ENCODE measurements at regions not wholly inside any gene's neighbourhood (a gene's known extent, or its start where the extent isn't known, plus 50 kb on each side); places are given as distances from the start of the nearest gene placed in this dataset.

GRCh38 chr13:105971312-105971711 is 564.1 kb downstream of the EFNB2 start:
- no peaks in the 10 kb centered on the region for H3K79me2 ChIP-seq (ENCODE audit: control insufficient read depth, low read length)
- TF ChIP-seq EZH2phosphoT487 (IDR thresholded peaks at IDR 0.05; ENCODE audit: borderline replicate concordance, low read length) (no peak), CTCF (IDR thresholded peaks at IDR 0.05; ENCODE audit: low read depth, low read length, poor library complexity, severe bottlenecking) (no peak)
- H3K4me3 ChIP-seq (ENCODE audit: low read length), result no peak overlapping the region
- H4K20me1 ChIP-seq (ENCODE audit: control insufficient read depth, insufficient read depth, low read depth, low read length), result no peaks in the 10 kb centered on the region
- H3K4me1 ChIP-seq (ENCODE audit: control insufficient read depth, low read length), result no peaks in the 10 kb centered on the region
- no peaks in the 10 kb centered on the region for H3K27me3 ChIP-seq (ENCODE audit: control insufficient read depth, low read length)
- H3K27ac ChIP-seq (ENCODE audit: low read depth, low read length), result no peak overlapping the region
- no peaks in the 10 kb centered on the region for H3K9me3 ChIP-seq (ENCODE audit: control insufficient read depth, insufficient read depth, low read length)
- H3K4me2 ChIP-seq (ENCODE audit: low read length), result no peak overlapping the region
- no peaks in the 10 kb centered on the region for H3K36me3 ChIP-seq (ENCODE audit: control insufficient read depth, low read length)
- no peaks in the 10 kb centered on the region for H3K9me2 ChIP-seq (replicated peaks; ENCODE audit: control insufficient read depth, low read length)
- no peaks in the 10 kb centered on the region for H3F3A ChIP-seq (ENCODE audit: control insufficient read depth, insufficient read depth)

- Histone ChIP-seq H3K9me3 (ENCODE audit: control insufficient read depth, insufficient read depth, low read length) (no peaks in the 10 kb centered on the region), H3K4me1 (ENCODE audit: control insufficient read depth, low read length) (no peaks in the 10 kb centered on the region), H3K27me3 (ENCODE audit: control insufficient read depth, low read length) (no peaks in the 10 kb centered on the region), H3K27ac (ENCODE audit: low read depth, low read length) (no peak overlapping the region), H3K9me2 (replicated peaks; ENCODE audit: control insufficient read depth, low read length) (no peaks in the 10 kb centered on the region), H3K36me3 (ENCODE audit: control insufficient read depth, low read length) (no peaks in the 10 kb centered on the region), H3K4me3 (ENCODE audit: low read length) (no peak overlapping the region), H3K4me2 (ENCODE audit: low read length) (no peak overlapping the region), H4K20me1 (ENCODE audit: control insufficient read depth, insufficient read depth, low read depth, low read length) (no peaks in the 10 kb centered on the region), H3K79me2 (ENCODE audit: control insufficient read depth, low read length) (no peaks in the 10 kb centered on the region), H3F3A (ENCODE audit: control insufficient read depth, insufficient read depth) (no peaks in the 10 kb centered on the region)
- no peak for TF ChIP-seq EZH2phosphoT487 (IDR thresholded peaks at IDR 0.05; ENCODE audit: borderline replicate concordance, low read length)
- TF ChIP-seq CTCF (IDR thresholded peaks at IDR 0.05; ENCODE audit: low read depth, low read length, poor library complexity, severe bottlenecking), result no peak
These were observed 565.7 kb downstream of the EFNB2 start for GRCh38 chr13:105969761-105970160.

GRCh38 chr13:105965910-105966309 is 569.6 kb downstream of the EFNB2 start:
- Histone ChIP-seq H3K27me3 (ENCODE audit: control insufficient read depth, low read length) (no peaks in the 10 kb centered on the region), H3K9me2 (replicated peaks; ENCODE audit: control insufficient read depth, low read length) (no peaks in the 10 kb centered on the region), H3K4me2 (ENCODE audit: low read length) (no peak overlapping the region), H3K4me3 (ENCODE audit: low read length) (no peak overlapping the region), H3K27ac (ENCODE audit: low read depth, low read length) (no peak overlapping the region), H3K79me2 (ENCODE audit: control insufficient read depth, low read length) (no peaks in the 10 kb centered on the region), H3K9me3 (ENCODE audit: control insufficient read depth, insufficient read depth, low read length) (no peaks in the 10 kb centered on the region), H3K4me1 (ENCODE audit: control insufficient read depth, low read length) (no peaks in the 10 kb centered on the region), H4K20me1 (ENCODE audit: control insufficient read depth, insufficient read depth, low read depth, low read length) (no peaks in the 10 kb centered on the region), H3F3A (ENCODE audit: control insufficient read depth, insufficient read depth) (no peaks in the 10 kb centered on the region), H3K36me3 (ENCODE audit: control insufficient read depth, low read length) (no peaks in the 10 kb centered on the region)
- TF ChIP-seq EZH2phosphoT487 (IDR thresholded peaks at IDR 0.05; ENCODE audit: borderline replicate concordance, low read length) (no peak), CTCF (IDR thresholded peaks at IDR 0.05; ENCODE audit: low read depth, low read length, poor library complexity, severe bottlenecking) (no peak)

GRCh38 chr13:105962080-105962479 is 573.4 kb downstream of the EFNB2 start:
- H3K36me3 ChIP-seq (ENCODE audit: control insufficient read depth, low read length), result no peaks in the 10 kb centered on the region
- TF ChIP-seq CTCF (IDR thresholded peaks at IDR 0.05; ENCODE audit: low read depth, low read length, poor library complexity, severe bottlenecking) (no peak), EZH2phosphoT487 (IDR thresholded peaks at IDR 0.05; ENCODE audit: borderline replicate concordance, low read length) (no peak)
- no peak overlapping the region for H3K4me2 ChIP-seq (ENCODE audit: low read length)

More at GRCh38 chr13:105962080-105962479, 573.4 kb downstream of the EFNB2 start:
- no peaks in the 10 kb centered on the region for H3K9me3 ChIP-seq (ENCODE audit: control insufficient read depth, insufficient read depth, low read length)
- no peaks in the 10 kb centered on the region for H3K9me2 ChIP-seq (replicated peaks; ENCODE audit: control insufficient read depth, low read length)
- H3K4me1 ChIP-seq (ENCODE audit: control insufficient read depth, low read length), result no peaks in the 10 kb centered on the region
- no peaks in the 10 kb centered on the region for H3K27me3 ChIP-seq (ENCODE audit: control insufficient read depth, low read length)
- no peak overlapping the region for H3K4me3 ChIP-seq (ENCODE audit: low read length)
- no peaks in the 10 kb centered on the region for H3F3A ChIP-seq (ENCODE audit: control insufficient read depth, insufficient read depth)
- no peak overlapping the region for H3K27ac ChIP-seq (ENCODE audit: low read depth, low read length)
- H3K79me2 ChIP-seq (ENCODE audit: control insufficient read depth, low read length), result no peaks in the 10 kb centered on the region
- H4K20me1 ChIP-seq (ENCODE audit: control insufficient read depth, insufficient read depth, low read depth, low read length), result no peaks in the 10 kb centered on the region
